NCI-H2227 (cell line): ENCODE measurements at regions not wholly inside any gene's neighbourhood (a gene's known extent, or its start where the extent isn't known, plus 50 kb on each side); places are given as distances from the start of the nearest gene placed in this dataset.
A peak's percentile ranks its signal among the peaks of the same experiment; 100 is the strongest.

Experiments
- DNase-seq: peaks from one replicate; lab custom pipeline; 2025; ENCODE audit not compliant: unreplicated experiment; lab: John Stamatoyannopoulos, UW

DNA sequence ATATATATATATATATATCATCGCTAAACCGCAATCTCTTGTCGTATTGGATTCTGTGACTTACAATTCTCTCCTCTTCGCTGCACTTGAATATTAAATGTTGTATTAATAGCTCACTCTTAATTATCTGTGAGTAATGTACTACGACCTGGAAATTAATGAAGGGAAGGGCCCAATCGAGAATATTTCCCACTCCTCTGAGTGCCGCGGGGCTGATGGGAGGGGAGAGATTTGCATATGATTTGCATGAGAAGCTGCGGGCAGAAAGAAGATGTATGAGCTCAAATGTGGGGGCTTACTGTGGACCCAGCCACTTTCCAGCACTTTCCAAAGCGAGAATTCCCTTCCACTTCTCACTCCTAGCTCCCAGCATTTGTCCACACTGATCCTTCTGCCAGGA is 141.2 kb downstream of the MN1 start:
- no peak for DNase-seq

DNA sequence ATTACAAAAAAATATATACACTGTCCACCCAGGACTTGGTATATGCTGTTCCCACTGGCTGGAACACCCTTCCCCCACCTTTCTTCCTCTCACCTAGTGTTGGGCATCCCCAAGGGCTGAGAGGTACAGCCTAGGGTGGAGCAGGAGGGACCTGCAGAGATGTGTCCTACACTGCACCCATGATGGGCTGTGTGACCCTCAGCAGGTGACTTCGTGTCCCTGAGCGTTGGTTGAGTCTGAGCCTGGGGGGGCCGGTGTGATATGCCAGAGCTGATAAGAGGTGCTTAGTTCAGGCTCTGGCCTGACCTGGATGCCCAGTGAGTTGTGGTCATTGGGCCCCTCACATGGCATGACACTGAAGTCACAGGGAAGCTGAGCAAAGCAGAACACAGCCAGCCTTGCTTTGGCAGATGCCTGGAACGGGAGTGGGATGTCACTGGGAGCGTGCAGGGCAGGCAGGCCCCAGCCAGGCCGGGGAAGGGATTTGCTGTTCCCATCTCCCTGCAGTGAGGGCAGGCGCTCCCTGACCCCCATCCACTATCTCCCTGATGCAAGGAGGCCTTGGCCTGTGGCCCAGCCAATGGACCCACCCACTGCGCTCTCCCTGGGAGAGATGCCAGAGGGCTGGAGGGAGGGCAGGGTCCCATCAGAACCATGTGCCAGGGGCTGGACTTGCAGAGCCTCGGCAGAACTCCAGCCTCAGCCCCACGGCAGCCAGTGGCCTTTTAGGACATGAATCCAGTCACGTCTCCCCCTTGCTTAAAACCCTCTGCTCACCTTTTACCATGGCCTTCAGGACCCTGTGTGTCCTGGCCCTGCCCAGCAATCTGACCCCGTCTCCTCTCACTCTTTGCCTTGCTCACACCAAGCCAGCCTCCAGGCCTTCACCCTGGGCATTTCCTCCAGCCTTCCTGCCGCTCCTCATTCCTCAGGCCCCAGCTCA is 138.9 kb downstream of the MN1 start:
- DNase-seq: no peak

DNA sequence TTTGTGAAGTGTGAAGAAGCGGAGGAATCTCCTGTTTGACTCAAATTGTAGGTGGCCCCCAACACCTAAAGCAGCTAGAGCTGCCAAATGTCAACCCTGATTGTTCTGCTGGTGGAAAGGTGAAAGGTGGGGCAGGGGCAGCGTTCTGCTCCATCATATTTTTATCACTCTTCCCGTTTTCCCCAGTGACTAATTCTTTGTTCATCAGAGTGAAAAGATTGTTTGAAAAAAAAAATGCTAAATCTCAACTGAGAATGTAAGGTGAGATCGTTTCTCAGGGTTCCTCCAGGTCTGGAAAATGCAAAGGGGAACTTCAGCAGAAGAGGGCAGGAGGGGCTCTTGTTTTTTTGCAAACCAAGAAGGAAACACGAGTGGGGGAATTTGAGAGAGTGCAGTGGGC is 137.7 kb downstream of the MN1 start:
- no peak for DNase-seq

DNA sequence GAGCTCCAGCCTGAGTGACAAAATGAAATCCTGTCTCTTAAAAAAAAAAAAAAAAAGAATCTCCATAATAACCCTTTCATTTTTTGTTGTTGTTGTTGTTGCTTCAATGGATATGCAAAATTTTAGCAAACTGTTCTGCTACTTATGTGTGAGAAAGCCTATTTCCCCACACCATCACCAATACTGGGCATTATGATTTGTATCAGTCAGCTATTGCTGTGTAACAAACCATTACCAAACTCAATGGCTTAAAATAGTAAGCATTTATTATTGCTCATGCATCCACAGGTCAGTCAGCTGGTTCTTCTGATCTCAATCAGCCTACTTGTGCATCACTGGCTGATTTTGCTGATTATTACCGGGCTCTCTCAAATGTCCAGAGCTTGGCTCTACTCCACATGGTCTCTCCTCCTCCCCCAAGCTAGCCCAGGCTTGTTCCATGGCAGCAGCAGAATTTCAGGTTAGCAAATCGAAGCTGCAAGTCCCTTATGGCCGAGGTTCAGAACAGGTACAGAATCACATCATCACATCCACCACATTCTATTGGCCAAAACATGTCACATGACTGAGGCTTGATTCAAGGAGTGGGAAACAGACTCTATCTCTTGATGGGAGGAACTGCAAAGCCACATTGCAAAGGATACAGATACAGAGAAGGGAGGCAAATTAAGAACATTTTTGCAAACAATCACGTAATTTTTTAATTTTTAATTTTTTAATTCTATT is 135.1 kb downstream of the MN1 start:
- no peak for DNase-seq

DNA sequence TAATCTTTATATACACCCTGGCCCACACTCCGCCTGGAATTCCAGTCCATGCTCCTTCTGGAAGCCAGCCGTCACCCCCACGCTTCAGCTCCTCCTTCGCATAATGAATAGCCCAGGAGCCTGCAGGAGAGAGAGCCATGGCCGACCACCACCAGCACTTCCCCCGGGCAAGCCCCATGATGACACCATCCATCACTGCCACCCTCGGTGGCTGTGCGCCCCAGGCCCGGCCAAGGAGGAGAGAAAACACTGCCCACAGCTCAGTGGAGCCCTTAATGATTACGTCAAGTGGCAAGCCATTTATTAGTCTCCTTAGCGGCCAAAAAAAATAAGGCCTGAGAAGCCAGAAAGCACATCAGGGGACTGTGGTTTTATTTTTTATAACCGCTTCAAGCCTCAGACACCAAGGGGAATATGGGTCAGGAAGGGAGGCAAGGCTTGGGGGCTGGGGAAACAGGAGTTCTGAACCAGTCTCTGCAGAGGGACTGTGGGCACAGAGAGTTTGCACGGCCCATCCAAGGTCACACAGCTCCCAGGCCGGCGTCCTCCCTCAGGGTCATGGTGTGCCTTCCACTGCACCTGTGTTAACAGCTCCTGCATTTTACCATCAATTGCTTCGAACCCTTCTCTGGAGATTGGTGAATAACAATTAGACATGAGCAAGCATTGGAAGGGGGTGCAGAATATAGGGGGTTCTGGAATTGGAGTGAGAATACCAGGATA is 134.3 kb downstream of the MN1 start:
- DNase-seq: peak; percentile 12

DNA sequence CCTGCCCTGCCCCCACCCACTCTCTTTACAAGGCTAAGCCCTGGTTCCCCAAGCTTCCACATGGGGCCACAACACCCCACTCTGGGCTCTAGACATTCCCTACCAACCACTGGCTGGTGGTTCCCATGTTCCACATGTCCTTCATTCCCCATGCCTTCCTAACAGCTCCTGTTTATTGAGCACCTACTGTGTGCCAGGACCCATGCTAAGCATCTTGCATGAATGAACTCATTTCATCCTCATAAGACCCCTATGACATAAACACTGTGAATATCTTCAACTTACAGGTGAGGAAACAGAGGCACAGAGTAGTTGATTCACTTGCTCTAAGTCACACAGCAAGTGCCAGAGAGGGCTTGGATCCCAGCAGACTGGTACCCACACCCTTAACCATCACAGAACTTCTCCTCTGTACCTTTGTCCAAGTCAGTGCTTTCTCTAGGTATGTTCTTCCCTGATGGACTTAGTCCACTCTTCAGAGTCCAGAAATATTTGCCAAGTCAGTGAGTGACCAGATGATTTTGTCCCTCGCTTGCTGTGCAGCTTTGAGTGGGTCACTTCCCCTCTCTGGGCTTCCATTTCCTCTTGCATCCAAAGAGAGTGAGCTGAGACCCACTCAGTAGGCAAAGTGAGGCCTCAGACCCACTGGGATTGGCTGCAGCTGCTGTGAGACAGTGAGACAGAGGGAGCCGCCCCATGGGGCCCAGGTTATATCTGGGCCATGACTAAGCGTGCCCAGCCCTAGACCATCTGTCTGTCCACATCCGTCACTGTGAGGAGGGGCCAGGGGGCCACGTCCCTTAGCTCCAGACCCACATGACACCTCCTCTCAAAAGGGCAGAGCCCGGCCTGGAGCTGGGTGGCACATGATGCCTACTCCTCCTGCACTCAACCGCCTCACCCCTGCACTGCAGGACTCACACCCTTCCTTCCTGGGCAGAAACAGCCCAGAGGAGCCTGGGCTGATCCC is 132.4 kb downstream of the MN1 start:
- no peak for DNase-seq

DNA sequence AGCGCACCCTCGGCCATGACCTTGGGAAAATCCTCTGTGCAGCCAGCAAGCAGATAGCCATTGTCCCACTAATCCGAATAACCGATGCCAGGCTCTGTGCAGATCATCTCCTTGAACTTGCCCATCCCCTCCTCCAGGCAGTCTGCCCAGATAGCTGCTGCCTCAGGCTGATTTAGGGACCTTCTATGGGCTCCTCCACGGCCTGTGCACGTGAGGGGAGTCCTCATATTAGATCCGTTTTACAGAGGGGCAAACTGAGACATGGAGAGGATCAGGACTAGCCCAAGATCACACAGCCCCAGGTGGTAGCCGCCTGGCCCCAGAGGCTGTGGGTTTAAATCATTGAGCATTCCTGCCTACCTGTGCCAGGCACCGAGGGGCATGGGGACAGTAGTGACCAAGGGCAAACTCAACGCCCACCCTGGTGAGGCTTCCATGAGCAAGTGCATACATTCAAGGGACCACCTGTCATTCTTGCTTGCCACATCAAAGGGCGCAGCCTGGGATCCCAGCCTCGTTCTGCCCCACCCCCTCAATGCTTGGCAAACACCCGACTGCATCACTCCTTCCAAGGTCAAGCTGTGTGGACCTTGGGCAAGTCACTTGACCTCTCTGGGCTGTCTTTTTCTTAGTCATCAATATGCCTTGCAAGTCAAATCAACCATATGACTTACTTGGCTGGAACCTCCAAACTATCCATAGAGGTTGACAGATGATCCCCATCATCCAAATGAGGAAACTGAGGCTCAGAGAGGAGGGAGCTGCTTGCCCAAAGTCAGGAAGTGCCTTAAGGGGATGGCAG is 131.6 kb downstream of the MN1 start:
- DNase-seq: no peak

DNA sequence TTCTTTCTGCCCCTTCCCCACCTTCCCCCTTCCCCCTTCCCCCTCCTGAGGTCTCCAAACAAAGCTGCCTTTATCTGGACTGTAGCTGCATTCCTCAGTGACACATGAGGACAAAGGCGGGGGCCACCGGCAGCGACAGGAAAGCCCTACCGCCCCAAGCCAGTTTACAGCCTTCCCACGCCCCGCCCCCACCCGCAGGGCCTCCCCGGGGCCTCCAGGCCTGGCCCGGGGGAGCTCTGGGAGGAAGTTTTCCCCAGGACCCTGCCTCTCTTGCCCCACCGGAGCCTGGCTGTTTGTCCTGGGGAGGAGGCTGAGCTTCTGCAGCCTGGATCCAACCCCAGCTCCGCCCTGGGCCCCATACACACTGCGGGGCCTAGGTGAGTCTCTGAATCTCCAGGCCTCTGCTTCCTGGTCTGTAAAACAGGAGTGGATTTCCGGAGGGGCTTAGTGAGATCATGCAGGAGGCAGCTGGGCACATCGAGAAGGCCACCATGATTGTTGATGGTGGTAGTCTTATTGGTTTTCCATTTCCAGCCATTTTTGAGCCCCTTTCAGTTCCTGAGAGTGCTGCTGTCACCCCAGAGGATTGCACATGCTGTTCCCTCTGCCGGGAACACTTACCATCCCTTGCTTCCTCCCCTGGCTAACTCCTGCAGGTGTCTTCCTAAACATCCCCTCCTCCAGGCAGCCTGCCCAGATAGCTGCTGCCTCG is 130.7 kb downstream of the MN1 start:
- DNase-seq: no peak

DNA sequence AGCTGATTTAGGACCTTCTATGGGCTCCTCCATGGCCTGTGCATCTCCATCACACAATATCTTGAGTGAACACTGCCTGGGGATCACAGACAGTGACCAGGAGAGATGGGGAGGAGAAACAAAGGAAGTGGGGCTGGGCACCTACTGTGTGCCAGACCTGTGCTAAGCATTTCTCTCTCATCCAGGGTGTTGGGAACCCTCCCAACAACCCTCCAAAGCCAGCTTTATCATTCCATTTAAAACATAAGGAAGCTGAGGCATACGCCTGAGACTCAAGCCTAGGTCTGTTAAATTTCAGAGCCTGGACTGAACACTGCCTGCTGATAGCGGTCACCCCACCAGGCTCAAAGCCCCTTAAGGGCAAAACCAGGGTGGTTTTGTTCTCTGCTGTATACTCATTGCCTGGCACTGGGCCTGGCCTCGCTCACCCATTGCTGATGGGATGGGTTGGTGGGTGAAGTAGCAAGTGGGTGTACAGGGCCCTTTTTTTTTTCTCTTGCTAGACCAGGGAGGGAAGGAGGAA is 130.1 kb downstream of the MN1 start:
- no peak for DNase-seq

DNA sequence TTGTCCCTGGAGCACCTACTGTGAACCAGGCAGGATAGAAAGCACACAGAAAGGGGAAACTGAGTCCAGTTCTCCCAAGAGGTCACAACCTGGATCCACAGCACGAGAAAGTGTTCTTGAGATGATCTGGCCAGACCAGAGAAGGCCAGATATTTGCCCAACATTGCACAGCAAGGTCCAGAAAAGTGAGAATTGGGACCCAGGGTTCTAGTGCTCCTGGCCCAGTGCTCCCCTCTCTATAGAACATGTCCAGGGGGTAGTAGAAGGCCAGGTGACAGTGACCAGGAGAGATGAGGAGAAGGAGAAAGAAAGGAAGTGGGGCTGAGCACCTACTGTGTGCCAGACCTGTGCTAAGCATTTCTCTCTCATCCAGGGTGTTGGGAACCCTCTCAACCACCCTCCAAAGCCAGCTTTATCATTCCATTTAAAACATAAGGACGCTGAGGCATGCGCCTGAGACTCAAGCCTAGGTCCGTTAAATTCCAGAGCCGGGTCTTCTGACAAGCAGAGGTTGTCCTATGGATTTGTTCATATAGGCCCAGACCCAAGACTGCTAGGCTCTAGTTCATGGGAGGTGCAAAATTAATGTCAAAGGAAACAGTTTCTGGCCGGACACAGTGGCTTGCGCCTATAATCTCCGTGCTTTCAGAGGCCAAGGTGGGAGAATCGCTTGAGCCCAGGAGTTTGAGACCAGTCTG is 128.7 kb downstream of the MN1 start:
- no peak for DNase-seq

DNA sequence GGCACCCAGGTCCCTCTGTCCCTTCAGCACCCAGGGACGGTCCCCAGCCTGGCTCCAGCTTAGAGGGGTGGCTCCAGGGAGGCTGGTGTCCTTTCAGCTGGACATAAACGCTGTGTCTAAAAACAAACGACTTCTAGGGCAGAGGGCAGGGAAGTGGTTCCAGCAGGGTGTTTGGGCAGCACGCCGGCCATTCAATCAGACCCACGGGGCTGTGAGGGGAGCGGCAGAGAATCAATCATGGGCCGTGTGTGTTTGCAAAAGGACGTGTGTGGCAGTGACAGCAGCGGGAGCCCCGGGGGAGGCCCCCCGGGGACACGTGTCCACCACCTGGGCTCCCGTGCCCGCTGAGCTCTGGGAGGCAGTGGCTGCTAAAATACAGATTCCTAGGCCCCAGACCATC is 127.7 kb downstream of the MN1 start:
- DNase-seq: no peak

DNA sequence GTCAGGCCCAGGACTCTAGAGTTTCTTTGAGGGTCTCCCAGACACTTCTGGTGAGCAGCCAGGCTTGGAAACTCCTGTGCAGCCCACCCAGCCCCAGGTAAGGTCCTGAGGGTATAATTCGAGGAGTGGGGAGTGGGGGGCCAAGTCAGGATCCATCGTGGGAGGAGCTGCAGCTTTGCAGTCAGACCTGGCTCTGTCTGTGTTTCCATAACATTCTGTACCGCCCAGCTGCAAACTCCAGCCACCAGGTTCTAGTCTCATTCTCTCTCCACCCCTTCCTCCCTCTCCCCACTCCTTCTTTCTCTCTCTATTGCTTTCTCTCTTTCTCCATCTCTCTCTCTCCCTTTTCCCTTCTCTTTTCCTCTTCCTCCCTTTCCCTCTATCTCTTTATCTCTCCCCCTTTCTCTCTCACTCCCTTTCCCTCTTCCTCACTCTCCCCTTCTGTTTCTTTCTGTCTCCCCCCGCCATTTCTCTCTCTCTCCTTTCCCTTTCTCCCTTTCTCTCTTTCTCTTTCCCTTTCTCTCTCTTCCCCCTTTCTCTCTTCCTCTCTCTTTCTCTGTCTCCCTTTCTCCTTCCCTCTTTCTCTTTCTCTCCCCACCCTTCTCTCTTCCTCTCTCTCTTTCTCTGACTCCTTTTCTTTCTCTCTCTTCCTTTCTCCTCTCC is 127.2 kb downstream of the MN1 start:
- no peak for DNase-seq

DNA sequence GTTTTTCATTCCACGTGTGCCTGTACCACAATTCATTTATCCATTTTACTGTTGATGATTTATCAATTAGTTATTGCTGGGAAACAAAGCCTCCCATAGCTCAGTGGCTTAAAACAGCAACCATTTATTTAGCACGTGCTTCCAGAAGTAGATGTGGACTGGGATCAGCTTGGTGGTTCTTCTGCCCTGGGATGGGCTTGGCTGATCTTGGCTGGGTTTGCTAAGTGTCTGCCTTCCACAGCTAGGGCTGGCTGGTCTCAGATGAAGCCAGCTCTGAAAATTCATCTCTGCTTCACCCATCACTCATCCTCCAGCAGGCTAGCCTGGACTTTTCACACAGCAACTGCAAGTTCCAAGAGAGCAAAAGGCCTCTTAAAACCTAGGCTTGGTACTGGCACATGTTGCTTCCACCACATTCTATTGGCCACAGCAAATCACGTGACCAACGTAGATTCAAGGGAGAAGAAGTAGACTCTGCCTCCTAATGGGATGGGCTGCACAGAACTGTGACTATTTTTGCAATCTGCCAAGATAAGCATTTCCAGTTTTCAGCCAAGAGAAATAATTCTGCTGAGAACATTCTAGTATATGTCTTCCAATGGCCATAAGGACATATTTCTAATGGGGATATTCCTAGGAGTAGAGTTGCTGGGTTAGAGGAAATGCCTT is 124.9 kb downstream of the MN1 start:
- no peak for DNase-seq

DNA sequence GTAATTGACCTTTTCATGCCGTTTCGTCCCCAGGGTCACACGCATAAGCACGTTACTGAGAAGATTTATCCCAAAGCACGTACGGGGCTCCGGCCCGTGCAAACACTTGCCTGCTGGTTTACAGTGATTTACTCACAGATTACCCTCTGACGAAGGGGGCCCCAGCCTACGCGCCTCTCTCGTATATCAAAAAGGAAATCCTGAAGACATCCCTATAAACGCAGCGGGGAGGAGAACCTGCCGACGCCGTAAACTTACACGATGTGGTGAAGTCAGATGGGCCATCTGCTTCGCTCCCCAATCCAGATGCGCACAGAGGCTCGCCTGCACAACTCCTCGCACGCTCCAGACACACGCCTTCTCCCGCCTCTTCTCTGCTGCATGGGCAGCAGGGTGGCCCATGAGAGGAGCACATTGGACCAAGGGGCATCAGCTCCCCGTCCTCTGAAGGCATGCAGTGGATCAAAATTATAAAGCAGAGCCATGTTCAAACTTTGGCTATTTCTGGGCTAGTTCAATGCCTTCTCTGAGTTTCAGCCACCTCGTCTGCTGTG is 123.6 kb downstream of the MN1 start:
- no peak for DNase-seq

DNA sequence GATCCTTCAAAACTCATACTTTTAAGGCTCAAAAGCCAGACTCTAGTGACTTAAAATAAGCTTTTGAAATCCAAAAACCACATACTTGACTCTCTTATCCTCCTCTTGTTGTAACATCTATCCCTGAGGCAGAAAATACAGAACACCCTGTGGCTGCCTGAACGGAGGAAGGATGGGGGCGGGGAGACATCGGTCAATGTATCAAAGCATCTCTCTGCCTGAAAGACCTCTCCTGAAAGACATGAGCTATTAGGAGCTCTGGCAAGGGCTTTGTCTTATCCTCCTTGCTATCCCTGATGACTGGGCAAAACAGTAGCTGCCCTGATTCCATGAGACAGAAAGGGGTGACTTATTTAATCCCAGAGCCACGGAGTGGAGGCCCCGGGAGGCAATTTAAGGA is 122.4 kb downstream of the MN1 start:
- DNase-seq: no peak

DNA sequence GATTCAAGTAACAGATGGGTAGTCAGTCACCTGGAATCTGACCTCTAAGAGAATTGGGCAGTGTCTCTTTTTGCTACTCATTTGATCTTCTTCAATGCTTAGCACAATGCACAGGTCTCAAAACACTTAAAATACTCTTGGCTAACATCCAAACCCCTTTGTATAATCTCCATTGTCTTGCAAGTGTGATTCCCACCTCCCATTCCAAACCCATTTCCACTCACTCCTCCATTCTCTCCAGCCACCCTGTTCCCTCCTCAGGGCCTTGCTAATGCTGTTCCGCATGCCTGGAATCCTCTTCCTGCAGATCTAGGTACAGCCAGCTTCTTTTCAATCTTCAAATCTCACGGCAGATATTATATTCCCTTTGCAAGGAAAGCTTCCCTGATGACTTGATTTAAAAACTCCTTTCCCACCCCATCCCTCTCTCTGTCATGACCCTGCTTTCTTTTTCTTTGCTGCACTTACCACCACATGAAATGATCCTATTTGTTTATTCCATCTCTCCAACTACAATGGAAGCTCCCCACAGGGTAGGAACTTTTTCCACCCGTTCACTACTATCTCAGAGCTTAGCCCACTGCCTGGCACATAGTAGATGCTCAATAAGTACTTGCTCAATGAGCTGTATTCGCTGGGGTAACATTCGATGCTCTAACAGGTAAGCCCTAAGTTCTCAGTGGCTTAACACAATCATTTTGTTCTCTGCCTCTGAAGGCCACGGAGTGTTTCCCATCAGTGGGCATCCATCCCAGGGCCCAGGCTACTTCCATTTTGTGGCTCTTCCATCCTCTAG is 121.7 kb downstream of the MN1 start:
- DNase-seq: no peak
